PC-9 (cell line): ENCODE measurements at regions not wholly inside any gene's neighbourhood (a gene's known extent, or its start where the extent isn't known, plus 50 kb on each side); places are given as distances from the start of the nearest gene placed in this dataset.

ENCODE experiments used
- BruUV-seq: library from RNA; stranded (reverse); fragments of 400-500 nt; replicated peaks from 2 replicates; lab custom pipeline; 2021; lab: Mats Ljungman, UMichigan
- CTCF ChIA-PET: fragments of 300-600 bp; sonication (Branson Sonifier 250); formaldehyde crosslinking; loops from one replicate; lab custom pipeline; 2022; ENCODE audit warnings: antibody characterized with exemption; lab: Charles Lee
- POLR2A ChIA-PET: fragments of 300-600 bp; sonication (Branson Sonifier 250); formaldehyde crosslinking; loops from one replicate; lab custom pipeline; 2022; ENCODE audit warnings: antibody characterized with exemption; ENCODE audit not compliant: unreplicated experiment; lab: Charles Lee
- DNase-seq, 2 experiments: peaks; one replicate each; pipeline versions ENCODE4 v3.0.0 to v3.0.0-alpha.2; 2015 to 2022; ENCODE audit warnings: mixed read lengths in 1 of 2
- H2AFZ ChIP-seq: fragments of 200-600 bp; sonication (generic); 2 replicates; pipeline ENCODE4 v1.8.1; 2017; ENCODE audit warnings: antibody characterized with exemption
- H3F3A ChIP-seq: fragments of 200-600 bp; sonication (generic); 2 replicates; pipeline ENCODE4 v1.8.1; 2017; ENCODE audit warnings: antibody characterized with exemption, mild to moderate bottlenecking, low read depth; ENCODE audit not compliant: insufficient read depth
- H3K27ac ChIP-seq: fragments of 200-600 bp; sonication (generic); 2 replicates; pipeline ENCODE4 v1.6.1; 2016; ENCODE audit warnings: mixed run types
- H3K27me3 ChIP-seq: fragments of 200-600 bp; sonication (generic); 2 replicates; pipeline ENCODE4 v1.6.1; 2016; ENCODE audit warnings: low read depth, mixed run types; ENCODE audit not compliant: insufficient read depth
- H3K36me3 ChIP-seq: fragments of 200-600 bp; sonication (generic); 2 replicates; pipeline ENCODE4 v1.6.1; 2016; ENCODE audit warnings: low read depth, mixed run types
- H3K4me1 ChIP-seq: fragments of 200-600 bp; sonication (generic); replicated peaks from 2 replicates; pipeline ENCODE4 v1.6.1; 2016; ENCODE audit warnings: mixed run types; ENCODE audit not compliant: insufficient read depth
- H3K4me2 ChIP-seq: fragments of 200-600 bp; sonication (generic); 2 replicates; pipeline ENCODE4 v1.6.1; 2017; ENCODE audit warnings: mixed run types
- H3K4me3 ChIP-seq: fragments of 200-600 bp; sonication (generic); 2 replicates; pipeline ENCODE4 v1.6.1; 2016; ENCODE audit warnings: mixed run types
- H3K79me2 ChIP-seq: fragments of 200-600 bp; sonication (generic); 2 replicates; pipeline ENCODE4 v1.6.1; 2017; ENCODE audit warnings: low read depth, mixed run types
- H3K9me2 ChIP-seq: fragments of 200-600 bp; sonication (generic); 2 replicates; pipeline ENCODE4 v1.8.1; 2017; ENCODE audit warnings: mild to moderate bottlenecking; ENCODE audit not compliant: insufficient read depth
- H3K9me3 ChIP-seq: fragments of 200-600 bp; sonication (generic); 2 replicates; pipeline ENCODE4 v1.8.1; 2016; ENCODE audit warnings: low read depth; ENCODE audit not compliant: insufficient read depth
- H4K20me1 ChIP-seq: fragments of 200-600 bp; sonication (generic); 2 replicates; pipeline ENCODE4 v1.8.1; 2017; ENCODE audit not compliant: insufficient read depth
- EZH2 ChIP-seq: fragments of 200-600 bp; sonication (generic); IDR thresholded peaks from 2 replicates; pipeline ENCODE4 v1.8.0; 2017; ENCODE audit warnings: antibody characterized with exemption, low read depth
- intact Hi-C: fragments of 100-400 bp; cut with micrococcal nuclease; formaldehyde crosslinking; loops from one replicate; pipeline ENCODE4 v1.10.0; 2022; ENCODE audit not compliant: unreplicated experiment
- TF ChIP-seq, protein P1 (sequence below): fragments of 200-600 bp; sonication (generic); conservative IDR thresholded peaks from 2 replicates; pipeline ENCODE4 v1.6.1; 2017; ENCODE audit warnings: mixed run types, antibody characterized with exemption, mild to moderate bottlenecking, moderate library complexity

DNA sequence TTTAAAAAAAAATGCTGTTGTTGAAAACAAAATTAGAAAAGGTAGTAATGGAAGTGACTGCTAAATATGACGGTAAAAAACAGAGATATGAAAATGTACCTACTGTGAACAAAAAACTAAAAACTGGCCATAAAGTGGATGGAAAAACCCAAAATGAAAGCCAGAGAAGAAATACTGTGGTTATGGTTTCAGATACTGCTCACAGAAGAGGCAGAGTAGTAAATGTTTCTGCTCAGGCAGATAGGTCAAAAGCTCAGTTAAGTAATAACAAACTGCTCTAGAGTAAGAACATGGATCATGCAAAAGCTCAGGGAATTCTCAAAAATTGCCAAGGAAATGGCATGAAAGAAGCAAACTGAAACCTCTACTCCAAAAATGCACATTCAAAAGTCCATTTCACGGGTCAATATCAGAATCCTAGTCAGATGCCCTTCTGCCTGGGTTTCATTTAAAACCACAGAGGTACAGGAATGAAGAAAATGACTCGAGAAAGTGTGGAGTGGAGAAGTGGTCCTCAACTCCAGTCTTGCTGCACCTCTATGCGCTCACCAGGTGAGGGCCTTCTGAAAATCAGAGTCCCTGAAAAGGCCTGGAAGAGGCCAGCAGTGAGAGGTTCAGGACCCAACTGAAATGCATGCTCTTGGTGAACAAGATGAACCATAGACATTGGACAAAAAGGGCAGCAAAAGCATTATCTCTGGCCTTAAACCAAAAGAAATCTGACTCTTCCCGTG, 315.0 kb upstream of the SPRY2 start:
- DNase-seq: no peak
- Histone ChIP-seq H3K79me2 (no peaks in the 10 kb centered on the region), H3K27ac (no peak overlapping the region), H3K9me2 (no peaks in the 10 kb centered on the region), H3K36me3 (no peaks in the 10 kb centered on the region), H3K4me1 (no peaks in the 10 kb centered on the region), H4K20me1 (no peaks in the 10 kb centered on the region), H2AFZ (no peak overlapping the region), H3K9me3 (no peaks in the 10 kb centered on the region), H3K27me3 (no peaks in the 10 kb centered on the region), H3F3A (no peaks in the 10 kb centered on the region), H3K4me3 (no peak overlapping the region), H3K4me2 (no peak overlapping the region)
- CTCF ChIA-PET: no interaction called here
- no TSS peak for BruUV-seq
- POLR2A ChIA-PET: interaction anchor here (0.6 kb wide), 1 partner anchor 1175 kb away, joined by 13 read pairs; the partner anchor contains the start of gene NDFIP2
- TF ChIP-seq, protein P1, sequence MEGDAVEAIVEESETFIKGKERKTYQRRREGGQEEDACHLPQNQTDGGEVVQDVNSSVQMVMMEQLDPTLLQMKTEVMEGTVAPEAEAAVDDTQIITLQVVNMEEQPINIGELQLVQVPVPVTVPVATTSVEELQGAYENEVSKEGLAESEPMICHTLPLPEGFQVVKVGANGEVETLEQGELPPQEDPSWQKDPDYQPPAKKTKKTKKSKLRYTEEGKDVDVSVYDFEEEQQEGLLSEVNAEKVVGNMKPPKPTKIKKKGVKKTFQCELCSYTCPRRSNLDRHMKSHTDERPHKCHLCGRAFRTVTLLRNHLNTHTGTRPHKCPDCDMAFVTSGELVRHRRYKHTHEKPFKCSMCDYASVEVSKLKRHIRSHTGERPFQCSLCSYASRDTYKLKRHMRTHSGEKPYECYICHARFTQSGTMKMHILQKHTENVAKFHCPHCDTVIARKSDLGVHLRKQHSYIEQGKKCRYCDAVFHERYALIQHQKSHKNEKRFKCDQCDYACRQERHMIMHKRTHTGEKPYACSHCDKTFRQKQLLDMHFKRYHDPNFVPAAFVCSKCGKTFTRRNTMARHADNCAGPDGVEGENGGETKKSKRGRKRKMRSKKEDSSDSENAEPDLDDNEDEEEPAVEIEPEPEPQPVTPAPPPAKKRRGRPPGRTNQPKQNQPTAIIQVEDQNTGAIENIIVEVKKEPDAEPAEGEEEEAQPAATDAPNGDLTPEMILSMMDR: no peak
- TF ChIP-seq EZH2: no peak
- intact Hi-C loops: no loop called here

- BruUV-seq: no TSS peak
- ChIA-PET POLR2A (no interaction called here), CTCF (no interaction called here)
- intact Hi-C loops: no loop called here
- Histone ChIP-seq H2AFZ (no peak overlapping the region), H3K27ac (no peak overlapping the region), H3K27me3 (no peaks in the 10 kb centered on the region), H3K4me2 (no peak overlapping the region), H3F3A (no peaks in the 10 kb centered on the region), H3K4me3 (no peak overlapping the region), H3K9me2 (no peaks in the 10 kb centered on the region), H3K4me1 (no peaks in the 10 kb centered on the region), H4K20me1 (no peaks in the 10 kb centered on the region), H3K36me3 (no peaks in the 10 kb centered on the region), H3K9me3 (no peaks in the 10 kb centered on the region), H3K79me2 (no peaks in the 10 kb centered on the region)
- no peak for TF ChIP-seq EZH2
- TF ChIP-seq, protein P1: no peak
- DNase-seq: no peak
Observed at GRCh38 chr13:80654638-80655249, 313.8 kb upstream of the SPRY2 start.

DNA sequence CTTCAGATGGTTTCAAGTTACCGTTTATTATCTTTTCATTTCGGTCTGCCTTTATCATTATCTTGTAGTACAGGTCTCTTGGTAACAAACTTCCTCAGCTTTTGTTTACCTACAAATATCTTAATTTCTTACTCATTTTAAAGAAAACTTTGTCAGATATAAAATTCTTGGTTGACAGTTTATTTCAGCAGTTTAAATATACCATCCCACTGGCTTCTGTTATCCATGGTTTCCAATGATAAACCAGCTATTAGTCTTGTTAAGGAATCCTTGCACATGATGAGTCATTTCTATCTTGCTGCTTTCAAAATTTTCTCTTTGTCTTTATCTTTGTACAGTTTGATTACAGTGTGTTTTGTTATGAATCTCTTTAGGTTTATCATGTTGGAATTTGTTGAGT, 308.3 kb upstream of the SPRY2 start:
- CTCF ChIA-PET: no interaction called here
- Histone ChIP-seq H3K79me2 (no peaks in the 10 kb centered on the region), H4K20me1 (no peaks in the 10 kb centered on the region), H3K36me3 (no peaks in the 10 kb centered on the region), H3K4me1 (no peaks in the 10 kb centered on the region), H3K27ac (no peak overlapping the region), H3K27me3 (no peaks in the 10 kb centered on the region), H3K9me2 (no peaks in the 10 kb centered on the region), H3K4me2 (no peak overlapping the region), H2AFZ (no peak overlapping the region), H3K4me3 (no peak overlapping the region), H3K9me3 (no peaks in the 10 kb centered on the region), H3F3A (no peaks in the 10 kb centered on the region)
- intact Hi-C loops: no loop called here
- TF ChIP-seq, protein P1: no peak
- no peak for TF ChIP-seq EZH2
- no peak for DNase-seq
- BruUV-seq: no TSS peak
- POLR2A ChIA-PET: no interaction called here
